ENCODE measurements at regions not wholly inside any gene's neighbourhood (a gene's known extent, or its start where the extent isn't known, plus 50 kb on each side); places are given as distances from the start of the nearest gene placed in this dataset.

GRCh38 chr6:159535656-159536350 lies 157.2 kb downstream of the SOD2 start:
- H3K9me3 Mint-ChIP-seq, result no peaks in the 10 kb centered on the region
- H3K4me2 ChIP-seq (replicated peaks; ENCODE audit: extremely low read depth, low read length, poor library complexity, severe bottlenecking), result no peak overlapping the region

GRCh38 chr6:159533568-159533967 lies 159.5 kb downstream of the SOD2 start:
- intact Hi-C loops (cut with micrococcal nuclease), result no loop called here
- Histone ChIP-seq H3K4me1 (ENCODE audit: control insufficient read depth in 1 of 2, insufficient read depth in 2 of 2, low read length in 2 of 2) (no peaks in the 10 kb centered on the region), H3K27me3 (ENCODE audit: control insufficient read depth in 2 of 2, insufficient read depth in 2 of 2, low read length in 2 of 2) (no peaks in the 10 kb centered on the region), H3K79me2 (ENCODE audit: insufficient read depth, low read length) (no peaks in the 10 kb centered on the region), H2AFZ (ENCODE audit: insufficient read depth, low read depth, low read length, poor library complexity, severe bottlenecking) (no peak overlapping the region), H4K20me1 (ENCODE audit: insufficient read depth, low read length) (no peaks in the 10 kb centered on the region), H3K9ac (ENCODE audit: insufficient read depth, low read length, poor library complexity, severe bottlenecking) (no peak overlapping the region), H3K4me2 (replicated peaks; ENCODE audit: extremely low read depth, low read length, poor library complexity, severe bottlenecking) (no peak overlapping the region), H3K4me3 (replicated peaks in 1 of 3; ENCODE audit: low read depth in 2 of 3, low read length in 3 of 3) (no peak overlapping the region), H3K9me3 (replicated peaks in 1 of 2; ENCODE audit: control insufficient read depth in 1 of 2, insufficient read depth in 1 of 2, low read length in 2 of 2) (no peaks in the 10 kb centered on the region), H3K27ac (ENCODE audit: low read depth in 1 of 2, low read length in 2 of 2) (no peak overlapping the region), H3K36me3 (replicated peaks in 1 of 2; ENCODE audit: control insufficient read depth in 1 of 2, insufficient read depth in 2 of 2, low read length in 2 of 2) (no peaks in the 10 kb centered on the region)
- peaks cover 3% of the 10 kb centered on the region for H3K4me1 Mint-ChIP-seq
- no peak overlapping the region for H3K4me3 Mint-ChIP-seq
- DNase-seq, result no peak
- no peak for TF ChIP-seq CTCF (IDR thresholded peaks at IDR 0.05)
- WGBS (ENCODE audit: insufficient coverage), result 92% methylated on average over 3 of the region's 6 CpGs
- no peak overlapping the region for H3K27ac Mint-ChIP-seq
- no peaks in the 10 kb centered on the region for H3K9me3 Mint-ChIP-seq
- peaks cover 0 to 3% (median 2%) of the 10 kb centered on the region in 3 donors for H3K27me3 Mint-ChIP-seq (ENCODE audit: low read depth in 3 of 3)
- H3K36me3 Mint-ChIP-seq, result no peaks in the 10 kb centered on the region

More at GRCh38 chr6:159535656-159536350, 157.2 kb downstream of the SOD2 start:
- Histone ChIP-seq H3K27me3 (ENCODE audit: control insufficient read depth in 2 of 2, insufficient read depth in 2 of 2, low read length in 2 of 2) (no peaks in the 10 kb centered on the region), H3K9me3 (replicated peaks in 1 of 2; ENCODE audit: control insufficient read depth in 1 of 2, insufficient read depth in 1 of 2, low read length in 2 of 2) (no peaks in the 10 kb centered on the region), H3K27ac (ENCODE audit: low read depth in 1 of 2, low read length in 2 of 2) (no peak overlapping the region), H3K79me2 (ENCODE audit: insufficient read depth, low read length) (no peaks in the 10 kb centered on the region), H4K20me1 (ENCODE audit: insufficient read depth, low read length) (no peaks in the 10 kb centered on the region), H3K4me1 (ENCODE audit: control insufficient read depth in 1 of 2, insufficient read depth in 2 of 2, low read length in 2 of 2) (no peaks in the 10 kb centered on the region), H2AFZ (ENCODE audit: insufficient read depth, low read depth, low read length, poor library complexity, severe bottlenecking) (no peak overlapping the region), H3K36me3 (replicated peaks in 1 of 2; ENCODE audit: control insufficient read depth in 1 of 2, insufficient read depth in 2 of 2, low read length in 2 of 2) (no peaks in the 10 kb centered on the region), H3K9ac (ENCODE audit: insufficient read depth, low read length, poor library complexity, severe bottlenecking) (no peak overlapping the region), H3K4me3 (replicated peaks in 1 of 3; ENCODE audit: low read depth in 2 of 3, low read length in 3 of 3) (no peak overlapping the region)
- 91% methylated on average over 4 of the region's 9 CpGs for WGBS (ENCODE audit: insufficient coverage)
- Mint-ChIP-seq H3K4me3 (no peak overlapping the region), H3K27ac (no peak overlapping the region), H3K27me3 (ENCODE audit: low read depth in 3 of 3) (peaks cover 0 to 3% (median 0%) of the 10 kb centered on the region in 3 donors), H3K36me3 (no peaks in the 10 kb centered on the region), H3K4me1 (no peaks in the 10 kb centered on the region)
- DNase-seq, result no peak
- no peak for TF ChIP-seq CTCF (IDR thresholded peaks at IDR 0.05)
- intact Hi-C loops (cut with micrococcal nuclease), result no loop called here

Measured in CD14-positive monocyte (primary cell).